ENCODE measurements at regions not wholly inside any gene's neighbourhood (a gene's known extent, or its start where the extent isn't known, plus 50 kb on each side); places are given as distances from the start of the nearest gene placed in this dataset.

DNA sequence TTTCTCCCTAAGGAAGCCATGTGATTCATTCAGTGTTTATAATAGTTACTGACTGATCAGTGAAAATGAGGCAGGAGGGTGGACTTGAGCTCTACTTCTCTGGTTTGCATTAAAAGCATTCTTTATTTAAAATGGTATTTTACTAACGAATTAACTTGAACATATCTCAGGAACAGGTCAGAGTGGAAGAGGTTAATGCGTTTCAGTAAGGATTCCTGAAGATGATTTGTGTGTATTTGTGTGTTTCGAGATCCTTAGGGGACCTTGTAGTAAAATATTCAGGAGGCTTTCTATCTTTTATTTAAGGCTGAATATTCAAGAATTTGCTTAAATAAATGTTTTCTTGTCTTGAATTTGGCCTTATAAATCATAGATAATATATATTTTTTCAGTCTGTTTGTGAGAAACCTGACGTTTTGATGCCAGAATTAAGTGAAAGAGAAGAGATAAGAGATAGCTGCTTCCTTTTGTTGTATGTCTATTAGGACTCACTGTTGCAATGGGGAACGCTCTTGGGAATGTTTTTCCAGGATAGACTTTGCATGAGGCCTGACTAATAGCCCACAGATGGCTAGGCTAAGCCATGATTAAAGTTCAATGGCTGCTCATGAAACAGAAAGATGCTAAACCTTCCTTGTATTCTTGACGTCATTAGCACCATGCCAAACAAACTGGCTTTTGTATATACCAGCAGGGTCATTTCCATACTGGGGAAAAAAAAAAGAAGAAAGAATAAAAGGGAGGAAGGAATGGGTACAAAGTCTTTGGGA lies 93.8 kb upstream of the MTPN start:
- H3K27me3 ChIP-seq, result no peaks in the 10 kb centered on the region
- no peaks in the 10 kb centered on the region for H3K4me1 ChIP-seq
- intact Hi-C loops (cut with DNase I; ENCODE audit: low total_unique reads), result no loop called here
- H3K36me3 ChIP-seq, result no peaks in the 10 kb centered on the region
- no peak overlapping the region for H3K27ac ChIP-seq
- TF ChIP-seq, protein P1, sequence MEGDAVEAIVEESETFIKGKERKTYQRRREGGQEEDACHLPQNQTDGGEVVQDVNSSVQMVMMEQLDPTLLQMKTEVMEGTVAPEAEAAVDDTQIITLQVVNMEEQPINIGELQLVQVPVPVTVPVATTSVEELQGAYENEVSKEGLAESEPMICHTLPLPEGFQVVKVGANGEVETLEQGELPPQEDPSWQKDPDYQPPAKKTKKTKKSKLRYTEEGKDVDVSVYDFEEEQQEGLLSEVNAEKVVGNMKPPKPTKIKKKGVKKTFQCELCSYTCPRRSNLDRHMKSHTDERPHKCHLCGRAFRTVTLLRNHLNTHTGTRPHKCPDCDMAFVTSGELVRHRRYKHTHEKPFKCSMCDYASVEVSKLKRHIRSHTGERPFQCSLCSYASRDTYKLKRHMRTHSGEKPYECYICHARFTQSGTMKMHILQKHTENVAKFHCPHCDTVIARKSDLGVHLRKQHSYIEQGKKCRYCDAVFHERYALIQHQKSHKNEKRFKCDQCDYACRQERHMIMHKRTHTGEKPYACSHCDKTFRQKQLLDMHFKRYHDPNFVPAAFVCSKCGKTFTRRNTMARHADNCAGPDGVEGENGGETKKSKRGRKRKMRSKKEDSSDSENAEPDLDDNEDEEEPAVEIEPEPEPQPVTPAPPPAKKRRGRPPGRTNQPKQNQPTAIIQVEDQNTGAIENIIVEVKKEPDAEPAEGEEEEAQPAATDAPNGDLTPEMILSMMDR (IDR thresholded peaks at IDR 0.05), result no peak
- no peak for TF ChIP-seq POLR2A (IDR thresholded peaks at IDR 0.05)
- no peak for TF ChIP-seq POLR2AphosphoS5 (IDR thresholded peaks at IDR 0.05)
- TF ChIP-seq EP300 (IDR thresholded peaks at IDR 0.05), result no peak
- WGBS, 5 donors, result 50 to 62% (median 53%) methylated on average over 6 of the region's 6 CpGs
- no peak overlapping the region for H3K4me3 ChIP-seq
- DNase-seq, result no peak
- no peaks in the 10 kb centered on the region for H3K9me3 ChIP-seq

GRCh38 chr7:136069840-136070529 lies 92.8 kb upstream of the MTPN start:
- Histone ChIP-seq H3K4me1 (no peaks in the 10 kb centered on the region), H3K9me3 (no peaks in the 10 kb centered on the region), H3K27ac (no peak overlapping the region), H3K27me3 (peaks cover 0 to 3% (median 0%) of the 10 kb centered on the region in 3 donors), H3K4me3 (no peak overlapping the region), H3K36me3 (no peaks in the 10 kb centered on the region)
- no peak for DNase-seq
- WGBS, 5 donors, result 93 to 100% (median 94%) methylated on average over 1 of the region's 1 CpG
- TF ChIP-seq, protein P1 (IDR thresholded peaks at IDR 0.05), result no peak
- no peak for TF ChIP-seq POLR2AphosphoS5 (IDR thresholded peaks at IDR 0.05)
- TF ChIP-seq EP300 (IDR thresholded peaks at IDR 0.05), result no peak
- TF ChIP-seq POLR2A (IDR thresholded peaks at IDR 0.05), result no peak
- intact Hi-C loops (cut with DNase I; ENCODE audit: low total_unique reads), result no loop called here

GRCh38 chr7:136067277-136067676 lies 90.1 kb upstream of the MTPN start:
- Histone ChIP-seq H3K4me3 (no peak overlapping the region), H3K36me3 (no peaks in the 10 kb centered on the region), H3K4me1 (no peaks in the 10 kb centered on the region), H3K27ac (no peak overlapping the region), H3K9me3 (no peaks in the 10 kb centered on the region), H3K27me3 (peaks cover 0 to 3% (median 0%) of the 10 kb centered on the region in 3 donors)
- TF ChIP-seq, protein P1 (IDR thresholded peaks at IDR 0.05), result no peak
- no peak for TF ChIP-seq EP300 (IDR thresholded peaks at IDR 0.05)
- DNase-seq, result no peak
- intact Hi-C loops (cut with DNase I; ENCODE audit: low total_unique reads), result no loop called here
- 66 to 85% (median 77%) methylated on average over 1 of the region's 1 CpG for WGBS, 5 donors

- no peaks in the 10 kb centered on the region for H3K4me1 ChIP-seq
- no peak overlapping the region for H3K27ac ChIP-seq
- DNase-seq, result no peak
- no peaks in the 10 kb centered on the region for H3K9me3 ChIP-seq
- intact Hi-C loops (cut with DNase I; ENCODE audit: low total_unique reads), result no loop called here
- no peak overlapping the region for H3K4me3 ChIP-seq
- TF ChIP-seq POLR2AphosphoS5 (IDR thresholded peaks at IDR 0.05) (no peak), EP300 (IDR thresholded peaks at IDR 0.05) (no peak), POLR2A (IDR thresholded peaks at IDR 0.05) (no peak)
- TF ChIP-seq, protein P1 (IDR thresholded peaks at IDR 0.05), result no peak
- H3K36me3 ChIP-seq, result no peaks in the 10 kb centered on the region
- H3K27me3 ChIP-seq, result peaks cover 0 to 3% (median 0%) of the 10 kb centered on the region in 3 donors
- WGBS, 5 donors, result 89 to 91% (median 90%) methylated on average over 16 of the region's 16 CpGs
Observed at GRCh38 chr7:136066304-136067143, 89.4 kb upstream of the MTPN start.

Data from stomach (tissue), 8 donors.